Activated B cell treated with CpG ODN at 0.5 μM for 24 hours (primary cell): ENCODE measurements at regions not wholly inside any gene's neighbourhood (a gene's known extent, or its start where the extent isn't known, plus 50 kb on each side); places are given as distances from the start of the nearest gene placed in this dataset.

Experiments
- ATAC-seq: fragments of 200-7000 bp; cut with Tn5 transposase; one replicate; pipeline ENCODE4 v1.10.0; 2021; ENCODE audit warnings: low read depth, mild to moderate bottlenecking, moderate library complexity
- CTCF ChIA-PET: fragments of 350-600 bp; sonication (Branson Sonifier 250); formaldehyde crosslinking; loops from one replicate; lab custom pipeline; 2021; ENCODE audit warnings: antibody characterized with exemption; lab: Charles Lee
- POLR2A ChIA-PET: fragments of 350-600 bp; sonication (Branson Sonifier 250); formaldehyde crosslinking; loops from one replicate; lab custom pipeline; 2021; ENCODE audit warnings: antibody characterized with exemption; lab: Charles Lee
- DNase-seq: peaks from one replicate; pipeline ENCODE4 v3.0.0; 2022
- H3K27ac Mint-ChIP-seq: one replicate; pipeline ENCODE4 v1.8.0; 2020; ENCODE audit warnings: mixed read lengths
- H3K27me3 Mint-ChIP-seq: one replicate; pipeline ENCODE4 v1.8.0; 2021; ENCODE audit warnings: mixed read lengths
- H3K36me3 Mint-ChIP-seq: one replicate; pipeline ENCODE4 v1.8.0; 2021; ENCODE audit warnings: low read depth, mixed read lengths
- H3K4me1 Mint-ChIP-seq: one replicate; pipeline ENCODE4 v1.8.0; 2021; ENCODE audit warnings: mixed read lengths
- H3K4me3 Mint-ChIP-seq: one replicate; pipeline ENCODE4 v1.8.0; 2020; ENCODE audit warnings: mild to moderate bottlenecking, mixed read lengths
- H3K9me3 Mint-ChIP-seq: one replicate; pipeline ENCODE4 v1.8.0; 2020; ENCODE audit warnings: mixed read lengths
- intact Hi-C: fragments of 100-400 bp; cut with micrococcal nuclease; formaldehyde crosslinking; loops from one replicate; pipeline ENCODE4 v1.15.1; 2024
- TF ChIP-seq, protein P1 (sequence below): fragments of 200-600 bp; IDR thresholded peaks from one replicate; pipeline ENCODE4 v1.8.0; 2022; ENCODE audit warnings: antibody characterized with exemption, mild to moderate bottlenecking

DNA sequence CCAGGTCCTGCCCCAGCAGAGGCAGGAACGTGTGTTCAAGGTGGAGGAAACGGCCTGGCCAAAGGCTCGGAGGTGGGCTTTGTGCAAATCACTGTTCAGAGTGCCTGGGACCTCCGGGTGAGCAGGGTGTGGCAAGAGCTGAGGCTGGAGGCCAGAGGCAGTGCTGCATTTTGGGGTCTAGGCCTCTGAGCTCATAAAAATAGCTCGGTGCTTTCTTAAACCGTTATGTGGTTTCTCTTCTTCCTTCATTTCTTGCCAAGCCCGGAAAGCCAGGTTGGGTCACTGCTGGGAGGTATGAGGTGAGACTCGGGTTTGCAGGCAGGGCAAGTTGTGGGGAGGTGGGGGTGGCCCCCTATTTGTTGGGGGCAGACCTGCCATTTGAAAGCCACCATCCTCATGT, 178.8 kb upstream of the MYL2 start:
- peaks cover 10% of the 10 kb centered on the region for H3K27me3 Mint-ChIP-seq
- H3K4me1 Mint-ChIP-seq, result peaks cover 7% of the 10 kb centered on the region
- no peak for ATAC-seq
- no peaks in the 10 kb centered on the region for H3K9me3 Mint-ChIP-seq
- DNase-seq, result no peak
- TF ChIP-seq, protein P1, sequence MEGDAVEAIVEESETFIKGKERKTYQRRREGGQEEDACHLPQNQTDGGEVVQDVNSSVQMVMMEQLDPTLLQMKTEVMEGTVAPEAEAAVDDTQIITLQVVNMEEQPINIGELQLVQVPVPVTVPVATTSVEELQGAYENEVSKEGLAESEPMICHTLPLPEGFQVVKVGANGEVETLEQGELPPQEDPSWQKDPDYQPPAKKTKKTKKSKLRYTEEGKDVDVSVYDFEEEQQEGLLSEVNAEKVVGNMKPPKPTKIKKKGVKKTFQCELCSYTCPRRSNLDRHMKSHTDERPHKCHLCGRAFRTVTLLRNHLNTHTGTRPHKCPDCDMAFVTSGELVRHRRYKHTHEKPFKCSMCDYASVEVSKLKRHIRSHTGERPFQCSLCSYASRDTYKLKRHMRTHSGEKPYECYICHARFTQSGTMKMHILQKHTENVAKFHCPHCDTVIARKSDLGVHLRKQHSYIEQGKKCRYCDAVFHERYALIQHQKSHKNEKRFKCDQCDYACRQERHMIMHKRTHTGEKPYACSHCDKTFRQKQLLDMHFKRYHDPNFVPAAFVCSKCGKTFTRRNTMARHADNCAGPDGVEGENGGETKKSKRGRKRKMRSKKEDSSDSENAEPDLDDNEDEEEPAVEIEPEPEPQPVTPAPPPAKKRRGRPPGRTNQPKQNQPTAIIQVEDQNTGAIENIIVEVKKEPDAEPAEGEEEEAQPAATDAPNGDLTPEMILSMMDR, result no peak
- no peaks in the 10 kb centered on the region for H3K36me3 Mint-ChIP-seq
- ChIA-PET POLR2A (no interaction called here), CTCF (no interaction called here)
- H3K27ac Mint-ChIP-seq, result no peak overlapping the region
- intact Hi-C loops, result no loop called here
- no peak overlapping the region for H3K4me3 Mint-ChIP-seq

- intact Hi-C loops, result no loop called here
- no peak overlapping the region for H3K4me3 Mint-ChIP-seq
- H3K27me3 Mint-ChIP-seq, result peaks cover 7% of the 10 kb centered on the region
- no peaks in the 10 kb centered on the region for H3K9me3 Mint-ChIP-seq
- no peak overlapping the region for H3K27ac Mint-ChIP-seq
- H3K4me1 Mint-ChIP-seq, result peaks cover 32% of the 10 kb centered on the region
- no peaks in the 10 kb centered on the region for H3K36me3 Mint-ChIP-seq
- DNase-seq (no peak), ATAC-seq (no peak)
- POLR2A ChIA-PET, result no interaction called here
- CTCF ChIA-PET, result no interaction called here
- TF ChIP-seq, protein P1, result no peak
Measured at GRCh38 chr12:111094157-111095010, 174.0 kb upstream of the MYL2 start.

GRCh38 chr12:111093428-111094142, 173.2 kb upstream of the MYL2 start:
- no peaks in the 10 kb centered on the region for H3K36me3 Mint-ChIP-seq
- no peak overlapping the region for H3K27ac Mint-ChIP-seq
- ATAC-seq, result peak; percentile 47
- CTCF ChIA-PET, result no interaction called here
- H3K4me1 Mint-ChIP-seq, result peaks cover 25% of the 10 kb centered on the region
- POLR2A ChIA-PET, result interaction anchor here (0.7 kb wide), 1 partner anchor 205 kb away, joined by 3 read pairs; no protein-coding TSS in a partner anchor
- H3K4me3 Mint-ChIP-seq, result no peak overlapping the region
- intact Hi-C loops, result no loop called here
- DNase-seq, result no peak
- H3K9me3 Mint-ChIP-seq, result no peaks in the 10 kb centered on the region
- H3K27me3 Mint-ChIP-seq, result peaks cover 7% of the 10 kb centered on the region
- TF ChIP-seq, protein P1, result no peak

DNA sequence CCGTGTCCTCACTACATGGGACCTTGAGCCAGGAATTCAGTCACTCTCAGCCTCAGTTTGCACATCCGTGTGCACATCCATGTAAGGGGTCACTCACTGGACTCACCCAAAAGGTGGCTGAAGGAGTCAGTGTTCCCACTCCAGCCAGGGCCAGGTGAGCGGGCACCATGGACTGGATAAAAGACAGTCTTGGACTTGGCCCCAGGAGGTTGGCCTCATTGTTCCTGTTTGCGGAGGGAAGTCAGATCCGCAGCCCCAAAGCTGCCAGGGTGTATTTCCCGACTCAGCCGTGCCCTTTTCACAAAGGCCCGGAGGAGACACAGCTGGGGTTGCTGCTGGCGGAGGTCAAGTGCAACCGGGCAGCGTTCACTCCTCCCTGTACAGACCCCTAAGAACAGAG, 170.7 kb upstream of the MYL2 start:
- H3K27ac Mint-ChIP-seq, result no peak overlapping the region
- intact Hi-C loops, result no loop called here
- CTCF ChIA-PET, result no interaction called here

More for the DNA sequence above, 170.7 kb upstream of the MYL2 start:
- H3K4me3 Mint-ChIP-seq, result no peak overlapping the region
- peaks cover 7% of the 10 kb centered on the region for H3K27me3 Mint-ChIP-seq
- no peak for DNase-seq
- no peaks in the 10 kb centered on the region for H3K36me3 Mint-ChIP-seq
- peaks cover 25% of the 10 kb centered on the region for H3K4me1 Mint-ChIP-seq
- H3K9me3 Mint-ChIP-seq, result no peaks in the 10 kb centered on the region
- TF ChIP-seq, protein P1, result no peak
- no peak for ATAC-seq
- POLR2A ChIA-PET, result no interaction called here
